Common myeloid progenitor, CD34-positive (primary cell): ENCODE measurements at regions not wholly inside any gene's neighbourhood (a gene's known extent, or its start where the extent isn't known, plus 50 kb on each side); places are given as distances from the start of the nearest gene placed in this dataset.

Experiments
- CTCF ChIA-PET: fragments of 350-600 bp; sonication (Branson Sonifier 250); formaldehyde crosslinking; loops from one replicate; lab custom pipeline; 2021; ENCODE audit warnings: antibody characterized with exemption; lab: Charles Lee
- POLR2A ChIA-PET: fragments of 350-600 bp; sonication (Branson Sonifier 250); formaldehyde crosslinking; loops from one replicate; lab custom pipeline; 2021; ENCODE audit warnings: antibody characterized with exemption; lab: Charles Lee
- DNase-seq, 3 donors: peaks; one replicate each; pipeline versions ENCODE4 v3.0.0 to v3.0.0-alpha.2; 2013
- H3K27ac ChIP-seq, 2 experiments: 1 replicate in 1 of 2; 2 replicates in 1 of 2; pipeline ENCODE4 v1.7.0; 2013; ENCODE audit warnings: inconsistent platforms in 2 of 2, low read length in 2 of 2, mild to moderate bottlenecking in 2 of 2, low read depth in 1 of 2, moderate library complexity in 1 of 2; ENCODE audit not compliant: severe bottlenecking in 2 of 2, insufficient read depth in 1 of 2, poor library complexity in 1 of 2
- H3K27me3 ChIP-seq, 5 experiments: replicated peaks in 2 of 5; 1 replicate in 3 of 5; 2 replicates in 2 of 5; pipeline versions ENCODE4 v1.6.1 to v1.7.0; 2013; ENCODE audit warnings: low read length in 4 of 5, mild to moderate bottlenecking in 2 of 5, moderate library complexity in 2 of 5, inconsistent platforms in 1 of 5; ENCODE audit not compliant: insufficient read depth in 5 of 5, control insufficient read depth in 4 of 5
- H3K36me3 ChIP-seq, 4 experiments: 1 replicate in 2 of 4; 2 replicates in 2 of 4; pipeline versions ENCODE4 v1.6.1 to v1.7.0; 2013; ENCODE audit warnings: low read length in 3 of 4, control low read depth in 1 of 4, mild to moderate bottlenecking in 1 of 4; ENCODE audit not compliant: control insufficient read depth in 4 of 4, insufficient read depth in 4 of 4
- H3K4me1 ChIP-seq, 4 experiments: 1 replicate in 3 of 4; 2 replicates in 1 of 4; pipeline versions ENCODE4 v1.6.1 to v1.7.1; 2013; ENCODE audit warnings: low read length in 3 of 4, mild to moderate bottlenecking in 3 of 4, control low read depth in 1 of 4, inconsistent platforms in 1 of 4, moderate library complexity in 1 of 4; ENCODE audit not compliant: control insufficient read depth in 4 of 4, insufficient read depth in 4 of 4; ENCODE audit errors: control extremely low read depth in 1 of 4
- H3K4me3 ChIP-seq, 7 experiments: 1 replicate in 4 of 7; 2 replicates in 3 of 7; pipeline versions ENCODE4 v1.5.1 to v1.7.0; 2013; ENCODE audit warnings: mild to moderate bottlenecking in 7 of 7, low read length in 6 of 7, moderate library complexity in 6 of 7, inconsistent platforms in 2 of 7, low read depth in 2 of 7, control low read depth in 1 of 7; ENCODE audit not compliant: insufficient read depth in 4 of 7, control insufficient read depth in 1 of 7; ENCODE audit errors: extremely low read depth in 1 of 7
- H3K9me3 ChIP-seq, 5 experiments: 1 replicate in 4 of 5; 2 replicates in 1 of 5; pipeline versions ENCODE4 v1.6.1 to v1.7.1; 2013; ENCODE audit warnings: low read length in 4 of 5, mild to moderate bottlenecking in 2 of 5, inconsistent platforms in 1 of 5, low read depth in 1 of 5, moderate library complexity in 1 of 5; ENCODE audit not compliant: control insufficient read depth in 4 of 5, insufficient read depth in 2 of 5; ENCODE audit errors: control extremely low read depth in 1 of 5
- WGBS: methylation state at CpG from one replicate; pipeline ENCODE4 v1.1.5; 2013; ENCODE audit not compliant: insufficient coverage; 5-methylcytosine and 5-hydroxymethylcytosine counted together

GRCh38 chr4:137025484-137026059 is 506.7 kb downstream of the PCDH18 start:
- H3K36me3 ChIP-seq = no peaks in the 10 kb centered on the region
- no peaks in the 10 kb centered on the region for H3K27me3 ChIP-seq
- WGBS = 63% methylated on average over 2 of the region's 5 CpGs
- no peaks in the 10 kb centered on the region for H3K9me3 ChIP-seq
- no peak overlapping the region for H3K27ac ChIP-seq
- H3K4me1 ChIP-seq = no peaks in the 10 kb centered on the region
- CTCF ChIA-PET = no interaction called here
- DNase-seq = no peak
- POLR2A ChIA-PET = no interaction called here
- no peak overlapping the region for H3K4me3 ChIP-seq

GRCh38 chr4:137015426-137016409 is 516.6 kb downstream of the PCDH18 start:
- Histone ChIP-seq H3K4me1 (no peaks in the 10 kb centered on the region), H3K9me3 (peaks cover 0 to 2% (median 0%) of the 10 kb centered on the region in 5 experiments), H3K27ac (no peak overlapping the region), H3K36me3 (no peaks in the 10 kb centered on the region), H3K4me3 (no peak overlapping the region), H3K27me3 (no peaks in the 10 kb centered on the region)
- CTCF ChIA-PET = no interaction called here
- 75% methylated on average over 2 of the region's 2 CpGs for WGBS
- no peak for DNase-seq
- POLR2A ChIA-PET = no interaction called here

GRCh38 chr4:137000432-137000831 is 531.9 kb downstream of the PCDH18 start:
- Histone ChIP-seq H3K27ac (no peak overlapping the region), H3K9me3 (peaks cover 0 to 4% (median 0%) of the 10 kb centered on the region in 5 experiments), H3K27me3 (no peaks in the 10 kb centered on the region), H3K4me1 (no peaks in the 10 kb centered on the region), H3K4me3 (no peak overlapping the region), H3K36me3 (no peaks in the 10 kb centered on the region)
- DNase-seq = no peak
- ChIA-PET CTCF (no interaction called here), POLR2A (no interaction called here)
- 88% methylated on average over 2 of the region's 2 CpGs for WGBS

DNA sequence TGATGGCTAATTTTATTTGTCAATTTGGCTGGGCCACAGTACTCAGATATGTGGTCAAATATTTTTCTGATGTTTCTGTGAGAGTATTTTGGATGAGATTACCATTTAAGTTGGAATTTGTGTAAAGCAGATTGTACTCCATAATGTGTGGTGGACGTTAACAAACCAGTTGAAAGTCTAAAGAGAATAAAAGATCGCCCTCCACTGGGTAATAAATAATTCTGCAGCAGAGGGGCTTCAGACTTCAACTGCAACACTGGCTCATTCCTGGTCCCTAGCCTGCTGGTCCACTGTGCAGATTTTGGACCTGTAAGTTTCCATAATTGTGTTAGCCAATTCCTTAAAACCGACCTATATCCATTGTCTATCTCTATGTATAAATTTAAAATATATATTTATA is 540.3 kb downstream of the PCDH18 start:
- no peaks in the 10 kb centered on the region for H3K9me3 ChIP-seq
- no peak for DNase-seq
- H3K4me3 ChIP-seq = no peak overlapping the region
- H3K27me3 ChIP-seq = no peaks in the 10 kb centered on the region
- ChIA-PET POLR2A (no interaction called here), CTCF (no interaction called here)
- 48% methylated on average over 2 of the region's 3 CpGs for WGBS
- H3K36me3 ChIP-seq = no peaks in the 10 kb centered on the region
- no peak overlapping the region for H3K27ac ChIP-seq
- H3K4me1 ChIP-seq = no peaks in the 10 kb centered on the region

DNA sequence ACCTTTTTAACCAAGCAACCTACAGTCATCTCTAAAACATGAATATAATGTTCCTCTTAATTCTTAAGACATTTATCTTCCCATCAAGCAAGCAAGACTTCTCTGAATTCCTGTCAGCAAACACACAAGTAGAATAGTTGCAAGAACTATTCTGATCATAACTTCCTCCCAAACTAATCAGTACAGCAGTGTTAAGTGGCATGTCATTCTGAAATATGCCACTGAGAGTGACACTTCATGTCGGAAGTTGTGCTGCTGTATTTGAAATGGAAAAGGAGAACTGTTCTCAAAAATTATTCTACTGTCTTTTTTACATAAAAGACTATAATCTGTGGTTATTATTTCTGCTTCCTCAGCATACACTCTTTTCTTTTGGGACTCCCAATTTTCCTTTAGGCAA is 546.6 kb downstream of the PCDH18 start:
- Histone ChIP-seq H3K27ac (no peak overlapping the region), H3K9me3 (no peaks in the 10 kb centered on the region), H3K27me3 (no peaks in the 10 kb centered on the region), H3K4me3 (no peak overlapping the region), H3K4me1 (no peaks in the 10 kb centered on the region), H3K36me3 (no peaks in the 10 kb centered on the region)
- no peak for DNase-seq
- POLR2A ChIA-PET = no interaction called here
- CTCF ChIA-PET = no interaction called here
- no CpG with 5 or more reads among the region's 1 CpG for WGBS

- POLR2A ChIA-PET = interaction anchor here (0.7 kb wide), 1 partner anchor 1036 kb away, joined by 3 read pairs; no protein-coding TSS in a partner anchor
- no peak for DNase-seq
These were observed 565.2 kb downstream of the PCDH18 start for GRCh38 chr4:136967069-136967468.

DNA sequence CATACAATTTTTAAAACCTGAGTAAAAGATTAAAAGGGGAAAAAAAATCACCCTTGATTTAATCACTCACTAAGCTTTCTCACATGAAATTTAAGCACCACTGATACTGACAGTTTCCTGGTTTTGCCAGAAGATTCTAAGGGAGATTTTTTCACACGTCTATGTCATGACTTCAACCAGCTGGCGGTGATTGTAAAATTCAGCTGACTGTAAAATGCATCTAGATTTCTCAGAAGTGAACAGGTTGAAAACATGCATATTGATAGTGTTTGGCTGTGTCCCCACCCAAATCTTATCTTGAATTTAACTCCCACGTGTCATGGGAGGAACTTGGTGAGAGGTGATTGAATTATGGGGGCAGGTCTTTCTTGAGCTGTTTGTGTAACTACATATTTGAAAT is 566.8 kb downstream of the PCDH18 start:
- H3K27me3 ChIP-seq = no peaks in the 10 kb centered on the region
- no peaks in the 10 kb centered on the region for H3K36me3 ChIP-seq
- 93% methylated on average over 2 of the region's 3 CpGs for WGBS
- no peaks in the 10 kb centered on the region for H3K4me1 ChIP-seq
- no peak overlapping the region for H3K4me3 ChIP-seq
- no peaks in the 10 kb centered on the region for H3K9me3 ChIP-seq
- CTCF ChIA-PET = no interaction called here
- POLR2A ChIA-PET = no interaction called here
- DNase-seq = no peak
- no peak overlapping the region for H3K27ac ChIP-seq

More at GRCh38 chr4:136967069-136967468, 565.2 kb downstream of the PCDH18 start:
- H3K27me3 ChIP-seq = no peaks in the 10 kb centered on the region
- H3K27ac ChIP-seq = no peak overlapping the region
- no CpG with 5 or more reads among the region's 4 CpGs for WGBS
- H3K36me3 ChIP-seq = no peaks in the 10 kb centered on the region
- no peaks in the 10 kb centered on the region for H3K4me1 ChIP-seq
- no peaks in the 10 kb centered on the region for H3K9me3 ChIP-seq
- CTCF ChIA-PET = no interaction called here
- no peak overlapping the region for H3K4me3 ChIP-seq
